ENCODE measurements at regions not wholly inside any gene's neighbourhood (a gene's known extent, or its start where the extent isn't known, plus 50 kb on each side); places are given as distances from the start of the nearest gene placed in this dataset.

GRCh38 chr6:14373648-14374437 lies 256.3 kb downstream of the CD83 start:
- Mint-ChIP-seq H3K9me3 (ENCODE audit: low read depth) (peaks cover 11% of the 10 kb centered on the region), H3K27me3 (no peaks in the 10 kb centered on the region), H3K36me3 (ENCODE audit: insufficient read depth) (peaks cover 7% of the 10 kb centered on the region), H3K4me1 (ENCODE audit: low read depth) (peaks cover 34% of the 10 kb centered on the region), H3K4me3 (ENCODE audit: low read depth) (no peak overlapping the region), H3K27ac (no peak overlapping the region)
- TF ChIP-seq CTCF (IDR thresholded peaks at IDR 0.05; ENCODE audit: unreplicated experiment) = no peak
- no peak for DNase-seq (ENCODE audit: low spot score, unreplicated experiment)

GRCh38 chr6:14375930-14376329 lies 258.4 kb downstream of the CD83 start:
- H3K27ac Mint-ChIP-seq = peak overlapping the region; percentile 30
- peaks cover 5% of the 10 kb centered on the region for H3K36me3 Mint-ChIP-seq (ENCODE audit: insufficient read depth)
- H3K27me3 Mint-ChIP-seq = no peaks in the 10 kb centered on the region
- H3K4me1 Mint-ChIP-seq (ENCODE audit: low read depth) = peaks cover 47% of the 10 kb centered on the region
- no peak for TF ChIP-seq CTCF (IDR thresholded peaks at IDR 0.05; ENCODE audit: unreplicated experiment)
- H3K4me3 Mint-ChIP-seq (ENCODE audit: low read depth) = no peak overlapping the region
- H3K9me3 Mint-ChIP-seq (ENCODE audit: low read depth) = peaks cover 11% of the 10 kb centered on the region
- no peak for DNase-seq (ENCODE audit: low spot score, unreplicated experiment)

- H3K4me3 Mint-ChIP-seq (ENCODE audit: low read depth) = no peak overlapping the region
- TF ChIP-seq CTCF (IDR thresholded peaks at IDR 0.05; ENCODE audit: unreplicated experiment) = no peak
- H3K36me3 Mint-ChIP-seq (ENCODE audit: insufficient read depth) = no peaks in the 10 kb centered on the region
- DNase-seq (ENCODE audit: low spot score, unreplicated experiment) = no peak
- no peaks in the 10 kb centered on the region for H3K27me3 Mint-ChIP-seq
- H3K27ac Mint-ChIP-seq = no peak overlapping the region
- H3K9me3 Mint-ChIP-seq (ENCODE audit: low read depth) = no peaks in the 10 kb centered on the region
- peaks cover 72% of the 10 kb centered on the region for H3K4me1 Mint-ChIP-seq (ENCODE audit: low read depth)
These were observed 262.0 kb downstream of the CD83 start for GRCh38 chr6:14379568-14379967.

GRCh38 chr6:14380086-14380820 lies 262.7 kb downstream of the CD83 start:
- Mint-ChIP-seq H3K4me3 (ENCODE audit: low read depth) (no peak overlapping the region), H3K27me3 (no peaks in the 10 kb centered on the region), H3K27ac (peak overlapping the region; percentile 95), H3K9me3 (ENCODE audit: low read depth) (no peaks in the 10 kb centered on the region), H3K36me3 (ENCODE audit: insufficient read depth) (no peaks in the 10 kb centered on the region), H3K4me1 (ENCODE audit: low read depth) (peaks cover 76% of the 10 kb centered on the region)
- no peak for TF ChIP-seq CTCF (IDR thresholded peaks at IDR 0.05; ENCODE audit: unreplicated experiment)
- no peak for DNase-seq (ENCODE audit: low spot score, unreplicated experiment)

GRCh38 chr6:14380901-14381828 lies 263.6 kb downstream of the CD83 start:
- Mint-ChIP-seq H3K36me3 (ENCODE audit: insufficient read depth) (peaks cover 2% of the 10 kb centered on the region), H3K4me1 (ENCODE audit: low read depth) (peaks cover 73% of the 10 kb centered on the region), H3K27ac (peak overlapping the region; percentile 95), H3K9me3 (ENCODE audit: low read depth) (no peaks in the 10 kb centered on the region), H3K27me3 (no peaks in the 10 kb centered on the region), H3K4me3 (ENCODE audit: low read depth) (no peak overlapping the region)
- TF ChIP-seq CTCF (IDR thresholded peaks at IDR 0.05; ENCODE audit: unreplicated experiment) = no peak
- DNase-seq (ENCODE audit: low spot score, unreplicated experiment) = no peak

All from progenitor cell of endocrine pancreas (in vitro differentiated cells).